GM18867 (cell line): ENCODE measurements at regions not wholly inside any gene's neighbourhood (a gene's known extent, or its start where the extent isn't known, plus 50 kb on each side); places are given as distances from the start of the nearest gene placed in this dataset.

Experiments used
- ATAC-seq: cut with Tn5 transposase; IDR thresholded peaks from one replicate; pipeline ENCODE4 v1.9.1; 2021; ENCODE audit warnings: mild to moderate bottlenecking, moderate library complexity; ENCODE audit not compliant: unreplicated experiment

DNA sequence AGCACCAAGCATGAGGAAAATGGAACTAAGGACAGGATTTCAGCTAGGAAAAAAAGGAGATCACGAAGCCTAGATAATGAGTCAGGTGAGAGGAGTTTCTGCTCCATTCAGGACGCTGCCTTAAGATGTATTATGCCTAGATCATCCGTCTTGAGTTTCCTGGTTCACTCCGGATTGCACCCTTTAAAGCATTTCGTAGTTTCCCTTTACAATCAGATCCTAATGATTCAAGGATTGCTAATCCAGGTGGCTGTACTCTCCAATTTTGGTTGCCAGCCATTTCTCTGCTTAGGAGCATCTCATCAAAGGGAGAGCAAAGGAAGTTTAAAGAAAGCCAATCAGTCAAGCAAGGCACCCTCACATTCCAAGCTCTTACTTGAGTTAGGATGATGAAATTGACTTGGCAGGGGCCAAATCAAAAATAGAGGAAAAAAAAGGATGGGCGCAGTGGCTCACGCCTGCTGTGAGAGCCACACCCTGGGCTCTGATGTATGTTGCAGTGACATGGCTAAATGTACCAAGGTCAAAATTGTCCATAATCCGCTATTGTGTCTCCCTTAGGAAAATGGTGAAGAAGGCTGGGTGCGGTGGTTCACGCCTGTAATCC, 156.9 kb upstream of the SOD1 start:
- ATAC-seq: no peak

- ATAC-seq: no peak
Observed at GRCh38 chr21:31501926-31502325, 157.6 kb upstream of the SOD1 start.

DNA sequence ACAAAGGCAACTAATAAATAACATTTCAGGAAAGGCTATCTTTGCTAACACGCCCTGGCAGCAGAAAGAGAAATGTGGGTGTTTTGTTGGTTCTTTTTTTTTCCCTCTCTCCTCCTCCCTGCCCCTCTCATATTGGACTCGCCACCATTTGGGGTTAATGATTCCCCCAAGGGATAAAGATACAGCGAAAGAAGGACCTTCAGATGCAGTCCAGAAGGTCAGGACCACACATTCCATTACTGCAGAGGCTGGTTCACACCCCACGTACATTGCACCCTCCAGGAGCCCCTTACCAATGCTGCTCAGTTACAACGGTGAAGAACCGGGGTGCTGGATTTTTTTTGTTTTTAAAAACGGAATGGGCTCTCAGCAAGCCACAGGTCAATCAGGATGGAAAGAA, 156.9 kb upstream of the TIAM1 start:
- no peak for ATAC-seq

- ATAC-seq: no peak
Observed at GRCh38 chr21:31500071-31500470, 156.0 kb upstream of the TIAM1 start.

GRCh38 chr21:31498985-31499384, 154.9 kb upstream of the TIAM1 start:
- peak; percentile 58 for ATAC-seq

DNA sequence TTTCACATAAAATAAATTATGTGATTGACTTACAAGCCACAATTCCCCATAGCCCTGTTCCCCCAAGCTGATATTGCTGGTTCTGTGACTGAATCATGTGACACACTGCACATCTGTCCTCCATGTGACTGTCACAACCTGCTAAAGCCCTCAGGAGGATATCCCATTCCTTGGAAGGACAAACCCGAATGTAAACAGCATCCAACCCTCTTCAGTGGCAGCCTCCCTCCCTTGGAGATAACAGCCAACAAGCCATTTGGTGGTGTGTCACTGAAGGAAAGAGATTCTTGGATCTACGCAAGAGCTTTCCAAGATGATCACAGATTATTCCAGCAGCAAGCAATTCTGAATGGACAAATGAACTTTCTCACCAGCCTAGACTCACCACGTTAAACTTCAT, 153.9 kb upstream of the TIAM1 start:
- no peak for ATAC-seq

DNA sequence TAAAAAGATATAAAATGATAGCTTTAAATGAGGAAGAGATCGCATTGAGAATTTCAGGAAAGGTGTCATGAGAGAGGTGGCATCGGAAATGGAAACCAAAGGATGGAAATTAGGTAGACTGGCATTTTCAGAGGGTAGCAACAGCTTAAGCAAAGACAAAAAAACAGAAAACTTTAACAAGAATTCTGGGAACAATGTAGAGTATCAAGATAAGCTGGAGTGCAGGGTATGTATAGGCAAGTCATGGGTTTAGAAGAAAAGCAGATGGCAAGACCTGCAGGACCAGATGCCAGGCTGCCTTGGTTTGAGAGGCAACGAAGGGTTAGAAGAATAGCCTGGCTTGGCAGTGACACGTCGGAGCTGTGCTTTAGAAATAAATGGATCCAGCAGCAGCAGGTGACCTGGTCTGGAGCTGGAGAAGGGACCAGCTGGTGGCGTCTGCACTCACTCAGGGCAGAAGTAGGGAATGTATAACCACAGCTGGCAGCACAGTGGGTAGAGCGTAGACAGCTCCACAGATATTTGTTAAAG, 149.4 kb upstream of the TIAM1 start:
- no peak for ATAC-seq

DNA sequence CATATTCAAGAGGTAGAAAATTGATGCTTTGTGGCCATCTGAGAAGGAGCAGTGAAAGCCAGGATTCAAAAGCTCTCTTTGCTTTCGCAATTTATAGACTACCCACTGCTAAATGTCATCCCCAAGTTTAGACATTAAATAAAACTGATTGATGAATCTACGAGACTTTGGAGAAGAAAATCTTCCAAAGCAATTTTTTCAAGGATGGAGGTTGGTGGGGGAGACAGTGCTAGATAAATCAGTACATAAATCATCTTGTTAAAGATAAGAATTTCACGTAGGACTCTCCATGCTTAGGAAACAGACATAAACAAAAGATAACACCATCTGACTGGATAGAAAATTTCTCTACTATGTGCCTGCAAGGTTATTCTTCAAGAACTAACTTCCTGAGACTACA, 147.6 kb upstream of the TIAM1 start:
- no peak for ATAC-seq

- ATAC-seq: no peak
Observed at GRCh38 chr21:31490443-31490842, 146.4 kb upstream of the TIAM1 start.

DNA sequence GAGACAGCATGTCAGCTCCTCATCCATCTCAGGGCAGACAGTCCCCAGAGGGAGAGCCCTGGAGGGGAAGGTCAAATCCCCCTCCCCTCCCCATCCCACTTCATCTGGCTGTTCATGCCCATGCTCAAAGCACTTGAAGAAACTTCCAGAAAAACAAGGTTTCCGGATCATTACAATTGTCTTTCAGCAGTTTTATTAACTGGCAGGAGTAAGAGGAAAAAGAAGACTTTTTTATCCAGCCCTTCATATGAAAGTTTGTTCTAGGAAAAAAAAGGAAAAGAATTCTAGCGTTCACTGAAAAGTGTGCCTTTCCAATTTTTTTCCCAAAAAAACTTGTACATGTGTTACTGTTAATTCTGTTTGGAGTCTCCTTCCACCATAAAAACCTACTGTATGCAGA, 145.7 kb upstream of the TIAM1 start:
- ATAC-seq: no peak

DNA sequence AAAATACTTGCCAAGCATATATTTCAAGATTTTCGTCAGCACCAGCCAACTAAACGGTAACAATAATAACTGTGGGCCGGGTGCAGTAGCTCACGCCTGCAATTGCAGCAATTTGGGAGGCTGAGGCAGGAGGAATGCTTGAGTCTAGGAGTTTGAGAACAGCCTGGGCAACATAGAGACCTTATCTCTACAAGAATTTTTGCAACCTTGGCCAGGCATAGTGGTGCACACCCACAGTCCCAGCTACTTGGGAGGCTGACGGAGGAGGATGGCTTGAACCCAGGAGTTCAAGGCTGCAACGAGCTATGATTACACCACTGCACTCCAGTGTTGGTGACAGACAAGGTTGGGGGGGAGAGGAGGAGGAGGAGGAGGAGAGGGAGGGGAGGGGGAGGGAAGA, 145.0 kb upstream of the TIAM1 start:
- ATAC-seq: no peak

DNA sequence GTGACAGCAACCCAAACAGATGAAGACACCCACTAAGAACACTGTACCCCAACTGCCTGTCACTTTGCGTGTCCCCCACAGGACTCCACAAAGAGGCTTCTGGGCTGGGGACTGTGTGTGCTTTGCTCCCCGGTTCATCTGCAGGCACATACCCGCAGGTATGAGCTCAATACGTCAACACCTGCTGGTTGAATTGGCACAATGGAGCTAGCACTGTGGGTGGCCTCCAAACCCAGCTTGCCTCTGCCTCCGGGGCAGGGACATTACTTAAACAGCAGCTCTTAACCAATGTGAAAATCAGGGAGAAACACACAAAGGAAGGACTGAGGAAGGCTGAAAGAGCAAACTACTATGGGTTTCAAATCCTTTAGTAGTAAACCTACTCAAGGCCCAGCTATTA, 140.2 kb upstream of the TIAM1 start:
- ATAC-seq: no peak

DNA sequence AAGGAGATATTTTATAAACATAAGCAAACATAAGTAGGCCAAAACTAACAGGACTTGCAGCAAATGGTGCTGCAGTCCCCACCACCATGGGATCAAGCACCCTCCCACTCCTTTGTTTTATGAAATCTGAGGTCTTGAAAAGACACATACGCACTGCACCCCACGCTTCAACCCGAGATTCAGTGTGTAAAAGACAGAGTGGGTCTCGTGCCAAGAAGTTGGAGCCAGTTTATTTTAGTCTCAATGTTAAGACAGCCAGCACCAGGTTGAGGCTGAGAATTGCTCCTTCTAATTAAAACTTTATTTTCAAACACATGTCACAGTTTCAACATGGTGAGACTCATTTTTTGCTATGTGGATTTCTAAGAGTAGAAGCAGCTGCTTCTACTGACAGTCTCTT, 139.1 kb upstream of the TIAM1 start:
- ATAC-seq: no peak

DNA sequence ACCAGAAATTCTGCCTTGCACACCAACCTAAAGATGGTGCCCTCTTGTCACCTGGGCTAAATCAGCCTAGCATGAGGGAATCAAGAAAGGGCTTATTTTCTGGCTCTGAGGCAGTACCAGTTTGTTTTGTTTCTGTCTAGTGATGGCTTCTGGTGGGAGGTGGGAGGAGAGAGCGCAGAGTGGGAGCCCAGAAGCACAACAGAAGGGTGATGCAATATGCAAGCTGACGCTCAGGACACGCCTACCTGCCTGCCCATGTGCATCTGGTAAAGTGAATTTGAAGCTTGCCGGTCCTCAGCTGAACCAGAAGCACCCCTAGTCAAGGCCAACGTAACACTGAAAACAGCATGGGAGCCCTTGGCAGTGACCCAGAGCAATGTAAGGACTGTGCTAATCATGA, 138.4 kb upstream of the TIAM1 start:
- ATAC-seq: no peak

GRCh38 chr21:31480228-31480627, 136.2 kb upstream of the TIAM1 start:
- no peak for ATAC-seq

DNA sequence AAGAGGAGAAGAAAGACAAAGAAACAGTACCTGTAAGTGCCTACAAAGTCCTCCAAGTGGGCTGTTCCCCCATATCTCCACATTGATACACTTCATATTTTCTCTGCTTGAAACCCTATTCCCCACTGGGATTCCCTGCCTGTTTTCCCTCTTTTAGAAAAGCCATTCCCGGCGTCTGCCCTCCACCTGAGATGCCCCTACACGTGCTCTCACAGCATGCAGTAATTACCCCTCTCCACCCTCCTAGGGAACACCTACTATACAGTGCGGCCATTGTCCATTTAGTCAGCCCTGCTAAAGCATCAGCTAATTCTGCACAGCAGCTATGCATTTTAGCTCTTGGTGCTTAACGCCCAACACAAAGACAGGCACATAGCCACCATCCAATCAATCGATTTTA, 135.7 kb upstream of the TIAM1 start:
- no peak for ATAC-seq

GRCh38 chr21:31479222-31479621, 135.2 kb upstream of the TIAM1 start:
- ATAC-seq: no peak

DNA sequence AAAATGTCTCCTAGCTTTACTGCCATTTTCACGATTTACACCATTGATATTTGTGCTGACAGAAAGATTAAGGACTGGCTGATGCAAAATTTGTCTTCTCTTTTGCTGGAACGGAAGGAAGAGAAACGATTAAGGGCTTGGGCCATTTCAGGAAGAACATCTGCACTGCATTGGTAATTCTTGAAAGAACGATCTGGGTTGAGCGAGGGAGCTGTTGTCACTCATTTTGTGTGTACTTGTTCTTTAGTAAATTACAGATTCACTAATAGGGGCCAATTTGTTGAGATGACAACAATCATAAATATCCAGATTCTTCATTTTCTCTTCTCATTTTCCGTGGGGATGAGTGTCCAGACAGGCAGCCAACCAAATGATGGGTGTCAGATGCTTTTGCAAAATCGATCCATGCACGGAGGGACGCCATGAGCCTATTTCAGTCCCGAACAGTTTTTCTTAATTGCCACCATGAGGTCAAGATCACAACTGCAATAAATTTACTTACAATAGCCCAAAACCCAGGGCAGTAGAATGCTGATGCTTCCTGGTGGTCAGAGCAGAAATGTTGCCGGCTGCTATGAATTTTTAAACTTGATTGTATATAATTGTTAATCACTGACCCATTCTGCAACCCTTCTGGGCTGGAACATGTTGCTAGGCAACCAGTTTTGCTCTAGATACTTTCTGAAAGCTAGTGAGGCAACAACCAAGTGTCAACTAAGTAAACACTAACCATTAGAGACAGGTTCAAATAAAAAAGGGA, 132.4 kb upstream of the TIAM1 start:
- ATAC-seq: no peak

GRCh38 chr21:31475223-31475622, 131.2 kb upstream of the TIAM1 start:
- ATAC-seq: no peak

GRCh38 chr21:31473685-31474345, 129.8 kb upstream of the TIAM1 start:
- no peak for ATAC-seq

GRCh38 chr21:31471865-31472264, 127.8 kb upstream of the TIAM1 start:
- no peak for ATAC-seq
